DND-41 (cell line): ENCODE measurements at regions not wholly inside any gene's neighbourhood (a gene's known extent, or its start where the extent isn't known, plus 50 kb on each side); places are given as distances from the start of the nearest gene placed in this dataset.
"Not testable (repeated sequence)": the region's sequence is repeated elsewhere in the genome, so short reads cannot be mapped to it uniquely, and the experiment has no call there.

ENCODE experiments used
- ATAC-seq: fragments of 200-7000 bp; cut with Tn5 transposase; 3 replicates; pipeline ENCODE4 v1.9.1; 2021; ENCODE audit warnings: low read depth; ENCODE audit not compliant: insufficient read depth
- DNase-seq: peaks from one replicate; pipeline ENCODE4 v3.0.0-alpha.2; 2020
- H2AFZ ChIP-seq: 2 replicates; pipeline ENCODE4 v1.6.0; 2012; ENCODE audit warnings: low read depth, low read length
- H3K27ac ChIP-seq: 2 replicates; pipeline ENCODE4 v1.5.1; 2012; ENCODE audit warnings: low read length, inconsistent platforms
- H3K27me3 ChIP-seq: fragments of 200-600 bp; sonication (generic); 2 replicates; pipeline ENCODE4 v1.6.0; 2012; ENCODE audit warnings: low read length, mild to moderate bottlenecking, inconsistent platforms; ENCODE audit not compliant: insufficient read depth, poor library complexity
- H3K36me3 ChIP-seq: 2 replicates; pipeline ENCODE4 v1.5.1; 2012; ENCODE audit warnings: low read length, inconsistent platforms; ENCODE audit not compliant: insufficient read depth
- H3K4me1 ChIP-seq: 2 replicates; pipeline ENCODE4 v1.5.1; 2012; ENCODE audit warnings: mild to moderate bottlenecking, low read length; ENCODE audit not compliant: insufficient read depth
- H3K4me2 ChIP-seq: 2 replicates; pipeline ENCODE4 v1.6.0; 2012; ENCODE audit warnings: mild to moderate bottlenecking, moderate library complexity, low read length, inconsistent platforms; ENCODE audit not compliant: insufficient read depth
- H3K4me3 ChIP-seq, 2 experiments: fragments of 200-600 bp in 1 of 2; shearing (Covaris generic) in 1 of 2; 2 replicates each; pipeline ENCODE4 v1.5.1; 2012 to 2016; ENCODE audit warnings: inconsistent platforms in 2 of 2, low read length in 2 of 2, mild to moderate bottlenecking in 2 of 2, low read depth in 1 of 2, moderate library complexity in 1 of 2
- H3K79me2 ChIP-seq: 2 replicates; pipeline ENCODE4 v1.6.0; 2012; ENCODE audit warnings: low read length, inconsistent platforms; ENCODE audit not compliant: insufficient read depth
- H3K9ac ChIP-seq: 2 replicates; pipeline ENCODE4 v1.6.0; 2012; ENCODE audit warnings: low read depth, mild to moderate bottlenecking, inconsistent platforms, low read length, moderate library complexity
- H3K9me3 ChIP-seq: 2 replicates; pipeline ENCODE4 v1.5.1; 2012; ENCODE audit warnings: low read length, moderate library complexity, mild to moderate bottlenecking, inconsistent platforms; ENCODE audit not compliant: insufficient read depth, severe bottlenecking
- H4K20me1 ChIP-seq: 2 replicates; pipeline ENCODE4 v1.6.0; 2012; ENCODE audit warnings: low read length; ENCODE audit not compliant: insufficient read depth
- CTCF ChIP-seq: IDR thresholded peaks from 2 replicates; pipeline ENCODE4 v1.5.1; 2012; ENCODE audit warnings: borderline replicate concordance, low read length, moderate library complexity, mild to moderate bottlenecking; ENCODE audit not compliant: poor library complexity, severe bottlenecking; ENCODE audit errors: extremely low read depth
- EZH2 ChIP-seq: IDR thresholded peaks from 3 replicates; pipeline ENCODE4 v1.6.1; 2012; ENCODE audit warnings: borderline replicate concordance, low read depth, mild to moderate bottlenecking, moderate library complexity, low read length, inconsistent platforms; ENCODE audit not compliant: severe bottlenecking

GRCh38 chr12:42728287-42728686, 138.7 kb upstream of the PRICKLE1 start:
- Histone ChIP-seq H3K9ac (no peak overlapping the region), H3K27me3 (no peaks in the 10 kb centered on the region), H2AFZ (no peak overlapping the region), H3K79me2 (no peaks in the 10 kb centered on the region), H3K9me3 (peaks cover 11% of the 10 kb centered on the region), H4K20me1 (no peaks in the 10 kb centered on the region), H3K4me3 (no peak overlapping the region), H3K4me1 (no peaks in the 10 kb centered on the region), H3K36me3 (no peaks in the 10 kb centered on the region), H3K4me2 (no peak overlapping the region), H3K27ac (no peak overlapping the region)
- ATAC-seq (no peak), DNase-seq (no peak)
- no peak for TF ChIP-seq CTCF
- no peak for TF ChIP-seq EZH2

GRCh38 chr12:42725809-42726208, 136.3 kb upstream of the PRICKLE1 start:
- H3K4me1 ChIP-seq = no peaks in the 10 kb centered on the region
- no peaks in the 10 kb centered on the region for H4K20me1 ChIP-seq
- H3K27me3 ChIP-seq = no peaks in the 10 kb centered on the region
- no peaks in the 10 kb centered on the region for H3K36me3 ChIP-seq
- H2AFZ ChIP-seq = no peak overlapping the region
- H3K9ac ChIP-seq = no peak overlapping the region
- ATAC-seq (no peak), DNase-seq (no peak)
- H3K79me2 ChIP-seq = no peaks in the 10 kb centered on the region
- H3K4me3 ChIP-seq = no peak overlapping the region
- H3K27ac ChIP-seq = no peak overlapping the region
- TF ChIP-seq EZH2 = no peak
- no peak for TF ChIP-seq CTCF
- H3K9me3 ChIP-seq = peaks cover 11% of the 10 kb centered on the region
- H3K4me2 ChIP-seq = no peak overlapping the region

- no peak overlapping the region for H3K4me2 ChIP-seq
- H3K4me1 ChIP-seq = no peaks in the 10 kb centered on the region
- H3K4me3 ChIP-seq = no peak overlapping the region
- no peaks in the 10 kb centered on the region for H3K36me3 ChIP-seq
- no peaks in the 10 kb centered on the region for H3K27me3 ChIP-seq
- no peak overlapping the region for H3K27ac ChIP-seq
- no peak overlapping the region for H3K9ac ChIP-seq
- no peak for DNase-seq
- no peak overlapping the region for H2AFZ ChIP-seq
- no peaks in the 10 kb centered on the region for H3K79me2 ChIP-seq
- H3K9me3 ChIP-seq = no peaks in the 10 kb centered on the region
- no peak for TF ChIP-seq CTCF
- no peak for TF ChIP-seq EZH2
- ATAC-seq = no peak
- H4K20me1 ChIP-seq = no peaks in the 10 kb centered on the region
These were observed 126.9 kb upstream of the PRICKLE1 start for GRCh38 chr12:42716491-42716891.

GRCh38 chr12:42713566-42713965, 124.0 kb upstream of the PRICKLE1 start:
- H4K20me1 ChIP-seq, H3K27ac ChIP-seq, H2AFZ ChIP-seq, H3K9ac ChIP-seq, H3K4me2 ChIP-seq, H3K79me2 ChIP-seq, H3K27me3 ChIP-seq, H3K9me3 ChIP-seq, DNase-seq, H3K36me3 ChIP-seq, ATAC-seq, H3K4me3 ChIP-seq, H3K4me1 ChIP-seq: not testable (repeated sequence)

- not testable (repeated sequence) for H3K9me3 ChIP-seq, H4K20me1 ChIP-seq, ATAC-seq, H2AFZ ChIP-seq, DNase-seq, H3K4me1 ChIP-seq, H3K4me2 ChIP-seq, H3K79me2 ChIP-seq, H3K27ac ChIP-seq, H3K36me3 ChIP-seq, H3K9ac ChIP-seq, H3K4me3 ChIP-seq, H3K27me3 ChIP-seq
These were observed 118.8 kb upstream of the PRICKLE1 start for GRCh38 chr12:42708374-42708773.
